ENCODE measurements at regions not wholly inside any gene's neighbourhood (a gene's known extent, or its start where the extent isn't known, plus 50 kb on each side); places are given as distances from the start of the nearest gene placed in this dataset.

DNA sequence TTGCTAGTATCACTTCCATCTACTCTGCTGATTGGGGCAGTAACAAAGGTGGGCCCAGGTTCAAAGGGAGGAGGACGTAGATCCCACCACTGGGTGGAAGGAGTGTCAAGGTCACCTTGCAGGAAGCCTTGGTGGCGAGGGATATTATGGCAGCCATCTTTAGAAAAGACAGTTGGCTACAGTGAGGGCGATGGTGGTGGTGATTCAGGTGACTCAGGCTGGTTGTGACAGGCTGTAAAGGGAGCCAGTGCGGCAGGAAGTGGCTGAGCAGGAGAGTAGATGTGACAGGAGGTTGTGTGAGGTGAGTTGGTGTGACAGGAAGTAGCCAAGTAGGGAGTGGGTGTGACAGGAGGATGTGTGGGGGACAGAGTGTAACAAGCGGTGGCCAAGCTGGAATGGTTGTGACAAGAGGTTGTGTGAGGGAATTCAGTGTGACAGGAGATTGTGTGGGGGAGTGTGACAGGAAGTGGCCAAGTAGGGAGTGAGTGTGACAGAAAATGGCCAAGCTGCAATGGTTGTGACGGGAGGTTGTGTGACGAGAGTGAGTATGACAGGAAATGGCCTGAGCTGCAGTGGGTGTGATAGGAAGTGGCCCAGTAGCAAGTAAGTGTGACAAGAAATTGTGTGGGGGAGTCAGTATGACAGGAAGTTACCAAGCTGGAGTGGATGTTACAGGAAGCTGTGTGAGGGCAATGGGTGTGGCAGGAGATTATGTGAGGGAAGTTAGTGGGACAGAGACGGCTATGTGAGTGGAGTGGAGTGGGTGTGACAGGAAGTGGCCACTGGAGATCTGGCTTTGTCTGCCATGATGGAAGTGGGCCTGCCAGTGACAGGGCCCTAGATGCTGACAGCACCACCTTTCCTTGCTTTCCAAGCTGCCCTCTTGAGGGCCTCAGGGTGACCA, 136.5 kb upstream of the MYL2 start:
- peak; percentile 1 to 29 for DNase-seq (ENCODE audit: low read depth in 2 of 2, low spot score in 1 of 2)

DNA sequence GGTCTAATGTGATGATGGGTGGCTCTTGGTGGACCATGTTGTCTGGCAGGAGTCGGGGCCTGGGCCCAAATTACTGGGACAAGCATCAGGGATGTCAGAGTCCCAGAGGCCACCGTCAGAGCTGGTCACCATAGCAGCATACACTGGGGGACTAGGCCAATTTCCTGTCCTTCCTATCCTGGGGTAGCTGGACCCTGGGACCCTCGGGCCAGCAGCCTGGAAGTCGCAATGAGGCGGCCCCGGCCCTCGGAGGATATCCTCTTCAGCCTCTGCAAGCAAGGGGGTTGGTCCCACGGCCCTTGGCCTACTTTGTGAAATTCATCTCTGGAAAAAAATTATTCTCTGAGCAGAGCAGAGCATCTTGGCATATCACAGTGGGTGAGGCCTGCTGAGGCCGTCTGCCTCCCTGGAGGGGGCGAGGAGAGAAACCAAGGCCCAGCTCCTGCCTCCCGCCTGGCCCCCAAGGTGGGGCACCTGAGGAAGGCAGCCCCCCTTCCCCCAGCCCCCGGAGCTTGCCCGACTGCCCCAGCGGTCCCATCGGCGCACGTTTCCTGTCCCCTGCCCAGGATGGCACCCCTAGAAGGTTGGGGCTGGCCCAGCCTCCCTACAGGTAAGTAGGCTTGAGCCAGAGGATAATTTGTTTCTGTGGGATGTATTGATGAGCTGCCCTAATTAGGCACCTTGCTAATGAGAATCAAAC, 135.0 kb upstream of the MYL2 start:
- no peak for DNase-seq (ENCODE audit: low read depth in 2 of 2, low spot score in 1 of 2)

DNA sequence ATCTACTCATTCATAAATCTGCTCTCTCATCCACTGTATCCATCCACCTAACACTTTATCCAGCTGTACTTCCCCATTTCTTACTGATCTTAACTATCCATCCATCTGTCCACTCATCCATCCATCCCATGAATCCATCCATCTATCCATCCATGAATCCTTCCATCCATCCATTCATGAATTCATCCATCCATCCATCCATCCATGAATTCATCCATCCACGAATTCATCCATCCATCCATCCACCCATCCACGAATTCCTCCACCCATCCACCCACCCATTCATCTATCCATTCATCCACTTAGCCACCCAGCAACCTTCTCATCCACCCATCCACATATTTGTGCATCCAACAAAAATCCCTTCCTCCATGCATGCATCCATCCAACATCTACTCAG, 128.6 kb upstream of the MYL2 start:
- no peak for DNase-seq (ENCODE audit: low read depth in 2 of 2, low spot score in 1 of 2)

DNA sequence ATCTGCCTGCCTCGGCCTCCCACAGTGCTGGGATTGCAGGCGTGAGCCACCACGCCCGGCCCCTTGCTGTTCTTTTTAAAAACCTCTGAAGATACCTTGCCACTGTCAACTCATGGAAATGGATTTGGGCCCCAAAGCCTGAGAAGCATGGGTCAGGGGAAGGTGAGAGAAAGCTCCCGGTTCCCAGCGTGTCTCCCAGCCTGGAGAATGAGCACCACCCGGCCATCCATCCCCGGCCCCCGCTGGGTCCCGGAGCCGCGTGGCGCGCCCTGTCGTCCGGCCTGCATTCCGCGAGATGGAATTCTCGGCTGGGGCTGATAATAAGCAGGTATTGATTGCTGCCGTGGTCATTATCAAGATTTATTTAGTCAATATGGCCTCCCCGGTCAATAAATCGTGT, 126.5 kb upstream of the MYL2 start:
- no peak for DNase-seq (ENCODE audit: low read depth in 2 of 2, low spot score in 1 of 2)

DNA sequence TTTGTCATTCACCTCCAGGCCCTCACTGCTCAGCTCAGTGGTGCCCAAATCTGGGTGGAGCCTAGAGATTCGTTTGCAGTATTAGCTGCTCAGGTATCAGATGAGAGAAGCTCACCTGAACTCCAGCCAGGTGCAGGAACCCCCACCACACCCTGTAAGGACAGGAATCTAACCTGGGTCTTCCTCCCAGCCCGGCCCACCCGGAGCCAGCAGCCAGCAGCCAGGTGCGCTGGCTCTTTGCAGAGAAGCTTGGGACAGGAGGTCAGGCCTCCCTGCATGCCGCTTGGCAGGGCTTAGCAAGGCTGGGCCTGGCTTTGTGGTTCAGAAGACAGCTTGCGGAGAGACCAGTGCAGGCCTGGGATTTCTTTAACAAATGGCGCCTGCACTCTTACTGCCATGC, 125.6 kb upstream of the MYL2 start:
- DNase-seq (ENCODE audit: low read depth in 2 of 2, low spot score in 1 of 2) = no peak

DNA sequence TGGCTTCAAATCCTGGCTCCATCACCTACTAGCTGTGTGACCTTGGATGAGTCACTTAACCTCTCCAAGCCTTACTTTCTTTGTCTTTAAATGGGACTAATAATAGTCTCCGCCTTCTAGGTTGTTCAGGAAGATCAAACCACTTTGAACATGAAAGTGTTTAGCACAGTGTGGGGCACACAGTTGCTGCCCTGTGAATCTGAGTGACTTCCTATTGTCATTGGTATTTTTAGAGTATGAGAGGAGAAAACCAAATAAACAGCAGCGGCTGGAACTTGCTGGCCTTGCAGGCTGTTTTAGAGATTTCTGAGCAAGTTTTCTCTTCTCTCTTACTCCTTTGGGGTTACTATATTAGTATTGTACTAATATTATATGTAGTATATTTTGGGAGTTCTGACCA, 120.7 kb upstream of the MYL2 start:
- no peak for DNase-seq (ENCODE audit: low read depth in 2 of 2, low spot score in 1 of 2)

DNA sequence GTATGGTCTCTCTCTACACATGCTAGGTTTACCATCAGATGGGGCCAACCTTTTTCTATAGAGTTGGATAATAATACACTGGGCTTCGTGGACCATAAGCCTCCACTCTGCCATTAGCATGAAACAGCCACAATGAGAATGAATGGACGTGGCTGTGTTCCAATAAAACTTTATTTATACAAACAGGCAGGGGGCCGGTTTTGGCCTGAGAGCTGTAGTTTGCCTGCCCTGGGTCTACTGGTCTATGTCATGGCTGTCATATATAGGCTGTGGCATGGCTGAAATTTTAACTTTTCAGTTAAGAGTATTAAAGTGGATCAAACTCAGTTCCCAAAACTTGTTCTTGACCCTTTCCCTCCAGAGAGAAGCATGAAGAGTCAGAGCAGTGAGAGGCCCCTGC, 120.3 kb upstream of the MYL2 start:
- DNase-seq (ENCODE audit: low read depth in 2 of 2, low spot score in 1 of 2) = no peak

DNA sequence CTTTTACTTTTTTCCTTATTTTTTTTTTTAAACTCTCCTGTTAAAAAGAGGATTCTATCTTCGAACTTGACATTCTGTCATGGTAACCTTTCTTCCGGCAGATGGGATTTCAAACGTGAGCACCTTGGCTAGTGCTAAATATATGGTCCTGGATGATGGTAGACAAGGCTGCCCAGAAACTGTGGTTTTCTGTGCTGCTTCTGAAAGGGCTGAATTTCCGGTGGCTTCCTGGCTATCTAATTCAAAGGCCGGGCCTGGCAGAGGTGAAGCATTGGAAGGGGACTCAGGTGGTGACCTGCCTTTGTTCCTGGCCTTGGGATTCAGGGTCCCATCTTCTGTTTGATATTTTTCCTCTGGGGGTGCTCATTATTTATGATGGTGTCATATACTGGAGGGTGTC, 118.6 kb upstream of the MYL2 start:
- DNase-seq (ENCODE audit: low read depth in 2 of 2, low spot score in 1 of 2) = no peak

DNA sequence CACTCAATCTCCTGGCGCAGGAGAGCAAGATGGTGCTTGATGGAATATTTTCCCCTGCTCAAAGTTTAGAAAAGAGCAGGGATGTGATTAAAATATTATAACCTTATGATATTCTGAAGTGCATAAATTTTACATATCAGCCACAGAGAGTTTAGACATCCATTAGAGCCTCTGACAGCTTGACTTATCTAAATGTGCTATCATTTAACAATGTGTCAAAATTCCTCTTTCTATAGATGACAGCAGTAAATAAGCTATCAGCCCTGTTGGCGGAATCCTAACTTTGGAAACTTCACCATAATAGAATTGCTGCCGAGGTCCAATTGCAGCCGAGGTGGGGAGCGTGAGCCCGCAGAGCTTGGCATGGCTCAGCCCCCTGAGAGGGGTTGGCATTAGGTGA, 117.7 kb upstream of the MYL2 start:
- no peak for DNase-seq (ENCODE audit: low read depth in 2 of 2, low spot score in 1 of 2)

DNA sequence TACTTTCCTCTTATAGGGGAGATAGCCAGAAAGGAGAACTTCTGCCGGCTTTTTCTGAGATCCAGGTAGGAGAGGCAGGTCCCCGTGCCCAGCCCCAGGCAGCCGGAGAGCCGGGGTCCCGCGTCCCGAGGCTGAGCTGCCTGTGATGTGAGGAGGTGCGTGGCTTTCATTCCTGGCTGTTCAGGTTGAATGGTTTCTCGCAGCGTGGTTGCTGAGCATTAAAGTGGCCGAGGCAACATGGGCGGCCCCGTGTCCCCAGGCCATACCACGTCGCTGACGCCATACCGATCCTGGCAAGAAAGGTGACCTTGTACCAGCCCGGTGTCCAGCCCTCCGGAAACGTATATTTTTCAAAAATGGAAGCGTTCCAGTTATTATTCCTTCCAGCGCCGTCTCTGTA, 116.7 kb upstream of the MYL2 start:
- DNase-seq (ENCODE audit: low read depth in 2 of 2, low spot score in 1 of 2) = no peak

DNA sequence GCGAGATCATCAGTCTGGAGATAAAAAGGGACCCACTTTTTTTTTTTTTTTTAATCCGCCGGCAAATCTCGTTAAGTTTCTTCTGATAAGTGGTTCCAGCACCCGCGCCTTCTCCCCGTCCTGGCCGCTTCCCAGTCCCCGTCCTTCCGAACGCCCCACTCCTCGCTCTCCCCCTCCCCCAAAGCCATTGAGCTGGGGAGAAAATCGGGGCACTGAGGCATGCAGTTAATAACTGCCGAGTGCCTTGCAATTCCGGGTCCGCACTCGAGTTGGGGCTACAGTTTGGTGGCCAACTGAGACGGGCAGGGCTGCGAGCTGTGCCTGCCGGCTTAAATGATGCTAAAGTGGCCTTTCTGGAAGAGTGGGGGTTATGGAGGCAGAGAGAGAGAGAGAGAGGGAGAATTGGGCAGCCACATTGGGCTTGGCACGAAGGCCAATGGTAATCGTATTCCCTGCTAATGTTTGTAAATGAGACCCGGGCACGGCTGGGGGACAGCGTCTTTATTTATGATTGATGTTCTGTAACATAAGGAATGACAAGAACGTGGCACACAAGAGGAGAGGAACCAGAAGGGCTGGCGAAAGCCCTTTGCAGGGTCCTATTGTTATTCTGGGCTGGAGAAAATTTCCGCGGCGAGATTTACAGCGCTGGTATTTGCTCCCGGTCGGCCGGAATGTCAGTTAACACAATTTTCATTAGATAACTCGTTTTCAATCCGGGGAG, 115.4 kb upstream of the MYL2 start:
- no peak for DNase-seq (ENCODE audit: low read depth in 2 of 2, low spot score in 1 of 2)

DNA sequence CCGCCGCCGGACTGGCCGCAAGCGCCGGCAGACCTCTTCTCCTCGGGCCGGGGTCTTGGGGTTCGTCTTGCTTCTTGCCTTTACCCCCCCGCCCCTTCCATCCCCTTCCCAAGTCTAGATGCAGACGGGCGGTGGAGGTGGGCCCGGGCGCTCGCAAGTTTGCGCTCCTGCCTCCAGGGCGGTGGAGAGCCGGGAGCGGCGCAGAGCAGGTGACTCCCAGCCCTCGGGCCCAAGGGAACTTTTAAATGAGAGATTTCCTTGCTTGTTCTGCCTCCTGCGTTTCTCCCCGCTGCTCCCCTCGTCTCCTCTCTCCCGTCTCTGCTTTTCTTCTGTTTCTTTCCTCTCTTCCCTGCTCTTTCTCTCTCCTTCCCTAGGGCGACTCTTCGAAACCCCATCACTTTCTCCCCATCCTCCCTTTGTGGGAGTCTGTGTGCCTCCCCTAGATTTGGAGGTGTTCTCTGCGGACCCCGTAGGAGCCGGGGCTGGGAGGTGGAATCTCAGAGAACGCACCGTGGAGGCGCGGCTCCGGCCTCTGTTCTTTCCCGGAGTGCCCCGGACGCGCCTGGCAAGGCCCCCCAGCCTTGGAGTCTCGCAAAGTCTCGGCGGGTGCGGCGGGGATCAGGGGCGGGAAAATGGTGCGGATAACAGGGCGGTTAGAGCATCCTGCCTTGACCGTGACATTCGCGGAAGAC, 114.7 kb upstream of the MYL2 start:
- no peak for DNase-seq (ENCODE audit: low read depth in 2 of 2, low spot score in 1 of 2)

DNA sequence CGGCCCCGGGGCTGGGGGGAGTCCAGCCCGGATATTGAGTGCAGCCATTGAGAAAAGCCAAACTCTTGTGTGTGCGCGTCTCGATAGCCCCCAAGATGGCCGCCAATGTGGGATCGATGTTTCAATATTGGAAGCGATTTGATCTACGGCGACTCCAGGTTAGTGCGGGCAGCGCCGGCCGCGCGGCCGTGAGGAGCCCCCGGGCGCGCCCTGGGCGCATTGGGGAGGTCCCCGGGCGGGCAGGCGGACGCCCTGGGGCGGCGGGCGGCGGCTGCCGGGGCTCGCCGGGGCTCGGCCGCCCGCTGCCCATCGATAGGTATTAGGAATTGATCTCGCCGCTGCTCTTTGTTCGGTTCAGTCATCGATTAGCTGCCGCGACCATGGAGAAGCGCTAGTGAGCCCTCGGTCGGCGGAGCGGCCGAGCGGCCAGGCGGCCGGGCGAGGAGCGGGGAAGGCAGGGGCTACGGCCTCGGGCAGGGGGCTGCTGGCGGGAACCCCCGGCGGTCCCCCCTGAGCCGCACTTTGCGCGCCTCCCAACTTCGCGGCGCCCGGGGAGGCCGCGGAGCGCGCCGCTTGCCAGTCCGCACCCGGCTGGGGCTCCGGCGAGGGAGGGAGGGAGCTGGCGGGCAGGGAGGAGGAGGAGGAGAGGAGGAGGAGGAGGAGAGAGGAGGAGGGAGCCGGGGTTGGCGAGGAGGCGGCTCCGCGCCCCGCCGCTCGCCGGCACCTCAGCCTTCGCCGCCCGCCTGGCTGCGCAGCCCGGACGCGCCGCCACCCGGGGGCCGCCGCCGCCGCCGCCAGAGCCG, 113.9 kb upstream of the MYL2 start, which contains the start of gene CUX2:
Gene CUX2 (plus strand): TSS at position 83 of the 803 bp plus-strand sequence.
- no peak for DNase-seq (ENCODE audit: low read depth in 2 of 2, low spot score in 1 of 2)

DNA sequence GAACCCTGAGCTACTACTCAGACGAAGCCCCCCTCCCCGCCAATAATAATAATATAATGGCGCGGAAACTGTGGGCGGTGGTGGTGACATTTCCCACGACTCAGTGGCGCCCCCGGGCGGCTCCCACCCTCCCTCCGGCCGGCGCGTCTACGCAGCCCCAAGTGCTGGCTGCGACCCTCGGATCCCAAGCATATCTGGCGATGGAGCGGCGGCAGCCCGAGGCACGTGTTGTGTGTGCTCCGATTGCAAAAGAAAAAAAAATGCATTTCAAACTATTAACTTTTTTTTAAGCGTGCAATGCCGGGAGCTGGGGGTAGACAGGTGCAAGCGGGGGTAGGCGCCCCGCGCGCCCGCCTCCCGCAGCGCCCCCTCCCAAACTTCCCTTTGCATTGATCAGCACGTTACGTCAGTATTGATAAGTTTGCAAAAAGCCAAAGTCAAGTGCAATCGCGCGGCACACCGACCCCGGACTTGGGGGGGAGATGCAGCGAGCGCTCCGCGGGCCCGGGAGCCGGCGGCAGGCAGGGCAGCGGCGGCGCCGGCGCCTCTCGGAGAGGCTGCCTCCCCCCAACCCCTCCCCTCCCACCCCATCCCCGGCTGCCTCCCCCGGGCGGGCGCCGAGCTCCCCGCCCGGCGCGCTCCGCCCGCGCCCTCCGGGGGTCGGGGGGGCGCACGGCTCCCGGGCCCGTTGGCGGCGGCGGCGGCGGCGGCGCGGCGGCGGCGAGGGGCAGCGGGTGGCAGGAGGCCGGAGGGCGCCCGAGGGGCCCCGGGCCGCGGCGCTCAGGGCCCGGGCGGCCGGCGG, 113.1 kb upstream of the MYL2 start:
- no peak for DNase-seq (ENCODE audit: low read depth in 2 of 2, low spot score in 1 of 2)

DNA sequence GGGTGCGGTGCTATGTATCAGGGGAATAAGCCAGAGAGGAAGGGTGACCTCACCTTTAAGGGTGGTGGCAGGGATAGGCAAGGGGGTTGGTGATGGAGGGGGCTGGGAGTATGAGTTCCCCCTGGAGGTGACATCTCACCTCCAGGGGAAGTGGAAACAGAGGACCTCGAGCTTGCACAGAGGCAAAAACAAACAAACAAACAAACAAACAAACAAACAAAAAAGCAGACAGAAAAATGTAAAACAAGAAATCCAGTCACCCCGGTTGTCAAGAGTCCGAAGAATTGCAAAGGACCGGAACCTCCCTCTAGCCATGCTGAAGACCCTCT, 112.2 kb upstream of the MYL2 start:
- no peak for DNase-seq (ENCODE audit: low read depth in 2 of 2, low spot score in 1 of 2)

DNA sequence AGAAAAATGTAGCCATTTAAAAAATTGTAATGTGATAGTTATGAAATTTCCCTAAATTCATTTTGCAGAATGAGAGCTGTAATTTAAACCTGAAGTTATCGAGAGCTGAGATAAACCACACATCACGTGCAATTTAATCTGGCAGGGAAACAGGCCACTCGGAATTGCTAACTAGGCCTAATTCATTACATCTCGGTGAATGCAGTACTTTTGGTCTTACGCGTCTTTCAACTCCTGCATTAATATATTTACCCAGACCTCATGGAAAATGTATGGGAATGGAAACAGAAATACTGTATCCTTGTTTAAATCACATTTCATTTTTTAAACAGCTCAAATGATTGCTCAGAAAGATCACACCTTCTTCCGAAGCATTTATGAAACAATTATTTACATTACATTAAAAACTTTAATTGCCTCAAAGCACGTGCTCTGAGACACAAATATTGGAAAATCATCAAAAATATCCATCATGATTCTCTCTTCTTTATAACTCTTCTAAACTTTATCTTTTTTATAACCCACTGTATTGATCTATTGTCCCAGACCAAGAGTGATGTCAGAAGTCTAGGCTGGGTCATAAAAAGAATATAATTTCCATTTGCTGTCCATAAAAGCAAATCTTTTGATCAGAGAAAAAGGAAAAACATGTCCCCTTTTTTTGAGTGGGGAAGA, 111.7 kb upstream of the MYL2 start:
- DNase-seq (ENCODE audit: low read depth in 2 of 2, low spot score in 1 of 2) = no peak

DNA sequence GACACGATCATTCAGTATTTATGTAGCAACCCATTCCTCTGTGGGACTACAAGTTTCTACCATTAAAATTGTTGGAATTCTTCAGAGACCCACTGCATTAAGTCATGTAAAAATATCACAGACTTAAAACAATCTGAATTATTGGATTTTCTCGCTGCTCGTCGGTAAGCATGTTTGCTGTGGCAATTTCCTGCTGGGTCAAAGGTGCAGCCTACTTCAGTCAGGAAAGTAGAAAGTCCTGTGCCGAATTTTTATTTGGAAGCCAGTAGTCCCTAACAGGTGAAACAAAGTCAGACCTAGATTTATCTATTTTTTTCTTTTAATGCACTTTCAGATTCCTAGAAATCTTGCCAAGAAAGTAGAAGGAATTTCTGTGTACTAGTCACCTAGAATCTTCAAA, 110.4 kb upstream of the MYL2 start:
- no peak for DNase-seq (ENCODE audit: low read depth in 2 of 2, low spot score in 1 of 2)

DNA sequence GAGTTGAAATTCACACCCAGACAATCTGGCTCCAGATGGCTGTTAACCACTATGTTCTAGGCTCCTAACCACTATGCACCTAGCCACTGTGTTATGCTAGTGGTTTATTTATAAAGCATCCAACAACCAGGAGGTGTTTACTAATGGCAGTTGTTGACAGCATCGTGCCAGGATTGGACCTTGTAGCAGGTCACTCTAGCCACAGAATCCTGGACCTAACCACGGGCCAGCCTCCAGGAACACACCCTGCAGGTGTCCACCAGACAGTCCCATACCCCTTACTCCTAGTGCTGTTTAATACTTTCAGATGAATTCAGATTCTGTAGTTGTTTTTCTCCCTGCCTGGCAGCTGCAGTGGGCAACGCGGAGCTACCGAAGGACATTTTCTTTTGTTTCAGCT, 109.4 kb upstream of the MYL2 start:
- DNase-seq (ENCODE audit: low read depth in 2 of 2, low spot score in 1 of 2) = no peak

DNA sequence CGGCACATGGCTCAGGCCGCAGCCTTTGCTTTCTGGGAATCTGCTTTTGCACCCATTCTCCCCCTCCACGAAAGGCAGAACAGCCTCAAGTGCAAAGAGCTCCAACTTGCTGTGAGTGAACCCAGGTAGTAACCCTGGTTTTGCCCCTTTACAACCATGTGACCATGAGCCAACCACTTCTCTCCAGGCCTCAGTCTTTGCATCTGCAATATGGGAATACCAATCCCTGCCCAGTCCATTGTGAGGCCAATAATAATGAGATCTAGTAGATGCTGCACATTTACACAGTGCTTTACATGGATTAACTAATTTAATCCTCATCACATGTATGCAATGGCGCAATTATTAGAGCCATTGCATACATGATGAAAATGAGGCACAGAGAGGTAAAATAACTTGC, 108.9 kb upstream of the MYL2 start:
- no peak for DNase-seq (ENCODE audit: low read depth in 2 of 2, low spot score in 1 of 2)

All from stimulated activated CD8-positive, alpha-beta memory T cell treated with anti-CD3 and anti-CD28 coated beads, Interleukin-4, amount 100 ng/mL, for 1 hour (primary cell).